T-helper 17 cell (primary cell): ENCODE measurements at regions not wholly inside any gene's neighbourhood (a gene's known extent, or its start where the extent isn't known, plus 50 kb on each side); places are given as distances from the start of the nearest gene placed in this dataset.

Source experiments
- ATAC-seq: fragments of 150-1000 bp; cut with Tn5 transposase; 2 replicates; pipeline ENCODE4 v1.10.0; 2021; ENCODE audit warnings: mild to moderate bottlenecking, moderate library complexity
- DNase-seq, 3 donors: peaks; one replicate each; pipeline versions ENCODE4 v3.0.0 to v3.0.0-alpha.2; 2020 to 2021
- H3K9me3 ChIP-seq: one replicate; pipeline ENCODE4 v1.7.0; 2013; ENCODE audit warnings: low read length, mild to moderate bottlenecking; ENCODE audit not compliant: control insufficient read depth, poor library complexity, severe bottlenecking
- H3K27ac Mint-ChIP-seq: one replicate; pipeline ENCODE4 v1.8.0; 2022; ENCODE audit warnings: mild to moderate bottlenecking, moderate library complexity, mixed read lengths
- H3K27me3 Mint-ChIP-seq: one replicate; pipeline ENCODE4 v1.8.0; 2022; ENCODE audit warnings: mixed read lengths
- H3K36me3 Mint-ChIP-seq: one replicate; pipeline ENCODE4 v1.8.0; 2022; ENCODE audit warnings: low read depth, mixed read lengths
- H3K4me1 Mint-ChIP-seq: one replicate; pipeline ENCODE4 v1.8.0; 2022; ENCODE audit warnings: mild to moderate bottlenecking, mixed read lengths
- H3K4me3 Mint-ChIP-seq: one replicate; pipeline ENCODE4 v1.8.0; 2022; ENCODE audit warnings: mild to moderate bottlenecking, moderate library complexity, mixed read lengths

DNA sequence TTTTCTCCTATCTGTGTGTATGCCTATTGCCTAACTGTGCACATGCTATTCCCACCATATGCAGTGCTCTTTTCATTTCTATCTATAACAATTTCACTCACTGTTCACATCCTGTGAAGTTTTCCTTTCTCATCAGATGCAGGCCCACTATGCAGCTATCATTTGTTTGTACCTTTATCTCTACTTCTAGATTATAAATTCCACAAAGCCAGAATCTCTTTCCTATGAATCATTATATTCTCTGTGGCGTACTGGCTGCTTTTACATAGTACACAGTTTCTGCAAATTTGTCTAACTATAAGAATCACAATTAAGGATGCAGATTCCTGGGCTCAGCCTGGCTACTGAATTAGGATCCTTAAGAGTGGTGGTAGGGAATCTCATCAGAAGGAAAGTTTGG, 600.8 kb upstream of the ARRDC3 start:
- DNase-seq = no peak
- no peaks in the 10 kb centered on the region for H3K36me3 Mint-ChIP-seq

DNA sequence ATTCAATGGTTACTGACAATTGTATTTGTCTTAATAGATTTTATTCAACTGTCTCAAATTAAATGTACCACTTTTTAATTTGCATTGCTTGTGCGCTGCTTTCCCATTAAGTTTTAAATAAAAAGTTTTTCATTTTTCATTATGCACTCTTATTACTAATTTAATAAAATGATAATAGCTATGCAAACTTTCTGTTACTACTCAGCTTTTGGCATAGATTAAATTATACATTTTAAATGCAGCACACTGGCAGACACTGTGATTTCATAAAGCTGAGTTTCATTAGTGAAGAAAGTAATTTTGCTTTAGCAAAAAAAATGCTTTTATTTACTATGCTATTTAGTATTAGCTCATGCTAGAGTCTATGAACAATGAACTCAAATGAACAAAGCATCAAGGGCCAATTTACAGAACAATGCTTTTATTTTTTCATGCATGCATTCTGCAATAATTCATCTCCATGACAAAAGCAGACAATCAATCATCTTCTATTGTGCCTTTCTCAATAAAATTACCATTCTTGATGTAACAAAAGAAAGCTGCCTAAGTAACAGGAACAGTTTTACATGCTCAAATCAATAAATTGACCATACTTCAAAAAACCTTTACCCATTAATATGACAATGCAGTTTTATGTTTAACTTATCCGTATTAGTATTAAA, 595.2 kb upstream of the ARRDC3 start:
- Mint-ChIP-seq H3K4me3 (no peak overlapping the region), H3K36me3 (no peaks in the 10 kb centered on the region), H3K27ac (no peak overlapping the region), H3K27me3 (no peaks in the 10 kb centered on the region), H3K4me1 (no peaks in the 10 kb centered on the region)
- DNase-seq (no peak), ATAC-seq (no peak)
- H3K9me3 ChIP-seq = no peaks in the 10 kb centered on the region

More for the DNA sequence above, 600.8 kb upstream of the ARRDC3 start:
- H3K27ac Mint-ChIP-seq = no peak overlapping the region
- no peaks in the 10 kb centered on the region for H3K27me3 Mint-ChIP-seq
- ATAC-seq = no peak
- H3K4me1 Mint-ChIP-seq = no peaks in the 10 kb centered on the region
- no peak overlapping the region for H3K4me3 Mint-ChIP-seq
- no peaks in the 10 kb centered on the region for H3K9me3 ChIP-seq

DNA sequence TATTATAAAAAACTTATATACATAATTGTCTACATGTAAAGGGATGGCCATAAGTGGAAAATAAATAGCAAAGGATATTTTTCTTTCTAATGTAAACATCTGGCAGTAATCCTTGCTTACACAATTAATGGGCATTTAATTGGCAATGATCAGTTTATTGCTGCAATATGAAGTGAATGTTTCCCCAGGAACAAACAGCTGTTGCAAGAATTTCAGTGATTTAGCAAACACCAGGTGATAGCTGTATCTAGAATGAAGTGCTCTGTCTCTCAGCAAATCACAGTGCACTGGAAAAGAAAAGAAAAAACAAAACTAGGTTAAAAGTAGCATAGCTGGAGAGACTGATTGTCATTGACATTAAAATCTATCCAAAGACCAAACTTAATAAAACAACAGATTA, 594.5 kb upstream of the ARRDC3 start:
- no peaks in the 10 kb centered on the region for H3K36me3 Mint-ChIP-seq
- no peaks in the 10 kb centered on the region for H3K9me3 ChIP-seq
- no peaks in the 10 kb centered on the region for H3K27me3 Mint-ChIP-seq
- ATAC-seq (no peak), DNase-seq (no peak)
- no peaks in the 10 kb centered on the region for H3K4me1 Mint-ChIP-seq
- H3K27ac Mint-ChIP-seq = no peak overlapping the region
- H3K4me3 Mint-ChIP-seq = no peak overlapping the region

DNA sequence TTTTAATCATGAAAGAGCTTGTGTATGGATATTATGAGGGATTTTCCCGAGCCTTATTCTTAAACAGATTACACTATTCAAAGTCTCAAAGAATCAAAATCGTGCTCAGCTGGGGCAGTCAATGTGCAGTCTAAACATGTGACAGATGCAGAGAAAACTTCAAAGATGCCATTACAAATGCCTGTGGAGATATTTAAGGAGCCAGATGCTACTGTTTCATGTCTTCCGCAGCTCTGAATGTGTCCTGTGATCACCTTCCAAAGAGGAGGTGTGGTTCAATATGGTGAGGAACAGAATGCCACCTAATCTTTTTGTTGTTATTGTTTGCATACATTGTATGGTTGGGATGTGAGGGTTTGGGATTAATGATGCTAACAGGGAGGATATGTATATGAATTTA, 593.3 kb upstream of the ARRDC3 start:
- no peaks in the 10 kb centered on the region for H3K36me3 Mint-ChIP-seq
- H3K4me3 Mint-ChIP-seq = no peak overlapping the region
- ATAC-seq (no peak), DNase-seq (no peak)
- no peaks in the 10 kb centered on the region for H3K4me1 Mint-ChIP-seq
- H3K9me3 ChIP-seq = no peaks in the 10 kb centered on the region
- H3K27me3 Mint-ChIP-seq = no peaks in the 10 kb centered on the region
- no peak overlapping the region for H3K27ac Mint-ChIP-seq

DNA sequence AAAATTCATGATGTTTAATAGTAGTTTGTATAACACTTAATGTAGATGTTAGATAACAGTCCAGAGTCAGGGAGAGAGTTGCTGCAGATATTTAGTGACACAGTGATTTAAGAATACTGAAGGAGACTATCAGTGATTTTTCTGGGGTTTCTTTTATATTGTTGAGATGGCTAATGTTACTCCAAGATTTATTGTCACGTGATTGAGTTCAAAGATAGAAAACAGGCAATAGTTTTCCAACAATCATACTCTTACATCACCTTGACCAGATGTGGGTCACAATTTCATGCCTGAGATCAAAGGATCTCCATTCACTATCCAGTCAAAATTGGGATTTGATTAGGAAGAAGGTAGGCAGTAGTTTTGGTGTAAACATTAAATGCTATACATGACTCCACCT, 580.0 kb upstream of the ARRDC3 start:
- H3K4me3 Mint-ChIP-seq = no peak overlapping the region
- no peaks in the 10 kb centered on the region for H3K36me3 Mint-ChIP-seq
- DNase-seq (no peak), ATAC-seq (no peak)
- no peaks in the 10 kb centered on the region for H3K4me1 Mint-ChIP-seq
- H3K9me3 ChIP-seq = no peaks in the 10 kb centered on the region
- H3K27ac Mint-ChIP-seq = no peak overlapping the region
- H3K27me3 Mint-ChIP-seq = no peaks in the 10 kb centered on the region

DNA sequence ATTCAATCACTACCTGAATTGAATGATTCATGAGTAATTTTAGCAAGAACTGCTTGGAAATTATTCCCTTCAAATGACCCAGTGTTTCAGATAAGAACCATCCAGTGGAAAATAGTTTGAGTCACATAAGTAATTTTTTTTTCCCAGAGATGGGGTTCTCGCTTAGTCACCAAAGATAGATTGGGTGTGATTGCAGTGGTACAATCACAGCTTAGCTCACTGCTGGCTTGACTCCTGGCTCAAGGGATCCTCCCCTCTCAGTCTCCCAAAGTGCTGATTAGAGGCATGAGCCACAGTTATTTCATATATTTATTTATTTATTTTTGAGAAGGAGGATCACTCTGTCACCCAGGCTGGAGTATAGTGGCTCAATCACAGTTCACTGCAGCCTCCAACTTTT, 574.5 kb upstream of the ARRDC3 start:
- Mint-ChIP-seq H3K27me3 (no peaks in the 10 kb centered on the region), H3K4me1 (no peaks in the 10 kb centered on the region), H3K36me3 (no peaks in the 10 kb centered on the region), H3K27ac (no peak overlapping the region), H3K4me3 (no peak overlapping the region)
- ATAC-seq = no peak
- DNase-seq = no peak
- H3K9me3 ChIP-seq = no peaks in the 10 kb centered on the region

DNA sequence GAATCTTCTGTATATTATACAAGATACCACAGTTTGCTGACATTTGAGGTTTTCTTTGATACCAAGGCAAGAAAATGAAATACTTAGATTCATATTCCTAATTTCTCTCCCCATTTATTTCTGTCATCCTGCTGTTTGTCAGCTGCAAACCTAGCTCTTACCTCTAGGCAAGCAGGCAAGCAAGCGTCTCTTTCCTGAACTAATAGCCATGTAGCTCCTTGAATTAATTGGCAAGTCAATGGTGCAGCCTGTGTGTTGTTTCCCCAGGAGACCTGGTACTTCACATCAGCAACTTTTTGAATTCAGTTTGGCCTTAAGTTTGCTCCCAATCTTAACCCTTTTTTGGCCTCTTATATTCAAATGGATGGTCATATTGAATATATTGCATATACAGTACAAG, 573.6 kb upstream of the ARRDC3 start:
- Mint-ChIP-seq H3K27ac (no peak overlapping the region), H3K27me3 (no peaks in the 10 kb centered on the region), H3K4me1 (no peaks in the 10 kb centered on the region), H3K4me3 (no peak overlapping the region), H3K36me3 (no peaks in the 10 kb centered on the region)
- no peak for DNase-seq
- ATAC-seq = no peak
- H3K9me3 ChIP-seq = no peaks in the 10 kb centered on the region

DNA sequence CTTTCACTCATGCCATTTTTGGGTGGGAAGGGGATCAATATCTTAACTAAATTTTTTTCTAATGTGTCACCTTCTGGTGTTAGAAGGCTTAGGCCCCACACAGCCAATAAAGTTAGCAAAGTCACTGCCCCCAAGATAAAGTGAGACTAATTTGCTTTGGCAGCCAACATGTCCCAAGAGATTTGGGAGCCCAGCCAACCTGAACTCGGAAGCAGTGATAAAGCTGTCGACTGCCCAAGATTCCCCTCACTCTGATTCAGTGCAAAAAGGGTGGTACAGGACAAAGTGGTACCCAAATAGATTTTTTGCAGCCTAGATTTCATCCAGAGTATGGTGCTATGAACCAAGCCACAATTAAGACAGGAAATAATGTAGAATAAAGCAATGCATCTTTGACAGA, 572.5 kb upstream of the ARRDC3 start:
- Mint-ChIP-seq H3K27me3 (no peaks in the 10 kb centered on the region), H3K4me1 (no peaks in the 10 kb centered on the region), H3K27ac (no peak overlapping the region), H3K4me3 (no peak overlapping the region), H3K36me3 (no peaks in the 10 kb centered on the region)
- no peak for DNase-seq
- H3K9me3 ChIP-seq = no peaks in the 10 kb centered on the region
- no peak for ATAC-seq

DNA sequence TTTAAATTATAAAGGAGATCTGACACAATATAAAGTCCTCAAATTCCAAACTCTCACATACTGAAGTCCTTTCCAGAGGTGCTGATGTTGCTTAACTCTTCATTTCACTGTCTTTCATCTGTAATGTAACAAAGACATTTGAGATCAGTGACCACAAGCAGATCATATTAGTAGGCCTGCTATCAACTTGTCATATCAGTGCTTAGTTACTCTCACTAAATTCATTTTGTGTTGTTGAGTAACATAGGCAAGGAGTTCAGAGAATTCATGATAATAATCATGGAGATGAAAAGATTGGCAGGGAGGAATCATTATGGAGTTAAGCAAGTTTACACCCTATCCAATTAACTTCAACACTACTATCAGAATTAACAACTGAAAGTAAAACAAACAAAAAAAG, 571.0 kb upstream of the ARRDC3 start:
- ATAC-seq = no peak
- H3K9me3 ChIP-seq = no peaks in the 10 kb centered on the region
- Mint-ChIP-seq H3K4me1 (no peaks in the 10 kb centered on the region), H3K4me3 (no peak overlapping the region), H3K27ac (no peak overlapping the region), H3K27me3 (no peaks in the 10 kb centered on the region), H3K36me3 (no peaks in the 10 kb centered on the region)
- no peak for DNase-seq

DNA sequence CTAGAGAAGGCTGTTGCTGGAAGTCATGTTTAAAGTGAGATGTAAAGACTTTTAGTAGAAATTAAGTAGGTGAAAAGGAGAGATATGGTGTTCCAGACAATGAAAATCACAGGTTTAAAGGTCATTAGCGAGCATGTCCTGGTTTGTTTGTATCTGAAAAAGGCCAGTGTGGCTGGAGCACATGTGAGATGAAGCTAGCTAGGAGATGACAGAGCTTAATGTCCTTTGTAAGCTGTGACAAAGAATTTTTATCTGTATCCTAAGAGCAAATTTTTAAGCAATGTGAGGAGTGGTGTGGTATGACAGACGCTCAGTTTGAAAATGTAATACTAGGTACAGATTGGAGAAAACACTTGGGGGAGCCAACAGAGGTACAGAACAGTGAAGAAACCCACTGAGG, 567.2 kb upstream of the ARRDC3 start:
- no peaks in the 10 kb centered on the region for H3K4me1 Mint-ChIP-seq
- ATAC-seq = no peak
- H3K36me3 Mint-ChIP-seq = no peaks in the 10 kb centered on the region
- H3K27me3 Mint-ChIP-seq = no peaks in the 10 kb centered on the region
- H3K9me3 ChIP-seq = no peaks in the 10 kb centered on the region
- no peak overlapping the region for H3K27ac Mint-ChIP-seq
- no peak overlapping the region for H3K4me3 Mint-ChIP-seq
- no peak for DNase-seq

DNA sequence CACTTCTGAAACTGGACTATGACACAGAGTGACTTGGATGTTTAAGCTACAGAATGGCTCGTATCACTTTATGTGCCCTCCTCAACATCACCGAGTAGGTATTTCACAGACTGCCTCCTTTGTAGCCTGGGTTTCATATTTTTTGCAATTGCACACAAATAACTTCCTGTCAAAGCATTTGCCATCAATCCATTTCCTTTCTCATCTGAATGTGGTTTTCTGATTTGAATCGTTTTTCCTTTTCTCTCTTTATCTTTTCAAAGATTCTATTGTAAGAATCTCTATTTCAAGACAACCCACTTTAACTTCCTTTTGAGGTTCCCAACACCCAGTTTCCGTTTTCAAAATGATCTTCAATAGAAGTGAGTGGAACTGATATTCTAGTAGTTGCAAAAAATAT, 563.8 kb upstream of the ARRDC3 start:
- DNase-seq = no peak
- Mint-ChIP-seq H3K4me3 (no peak overlapping the region), H3K27me3 (no peaks in the 10 kb centered on the region), H3K36me3 (no peaks in the 10 kb centered on the region), H3K27ac (no peak overlapping the region), H3K4me1 (no peaks in the 10 kb centered on the region)
- H3K9me3 ChIP-seq = no peaks in the 10 kb centered on the region
- ATAC-seq = no peak

DNA sequence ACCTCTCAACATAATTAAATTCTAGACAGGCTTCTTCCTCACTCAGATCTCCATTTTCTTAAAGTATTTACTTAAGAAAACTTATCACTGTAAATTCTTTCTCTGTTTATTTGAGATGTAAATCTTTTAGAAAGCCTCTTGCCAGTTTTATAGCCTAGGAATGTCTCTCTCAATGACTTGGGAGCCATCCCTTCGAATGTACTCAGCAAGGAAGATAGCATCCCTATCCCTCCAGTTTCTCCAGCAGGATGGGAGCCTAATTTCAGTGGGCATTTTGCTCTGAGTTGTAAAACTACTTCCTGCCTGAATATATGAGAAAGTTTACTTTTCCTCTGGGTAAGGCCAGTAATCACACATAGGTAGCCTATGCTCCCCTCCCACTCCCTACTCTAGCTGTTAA, 558.5 kb upstream of the ARRDC3 start:
- H3K4me1 Mint-ChIP-seq = no peaks in the 10 kb centered on the region
- H3K36me3 Mint-ChIP-seq = no peaks in the 10 kb centered on the region
- no peak for ATAC-seq
- H3K9me3 ChIP-seq = no peaks in the 10 kb centered on the region
- no peak for DNase-seq
- no peaks in the 10 kb centered on the region for H3K27me3 Mint-ChIP-seq
- H3K4me3 Mint-ChIP-seq = no peak overlapping the region
- no peak overlapping the region for H3K27ac Mint-ChIP-seq

DNA sequence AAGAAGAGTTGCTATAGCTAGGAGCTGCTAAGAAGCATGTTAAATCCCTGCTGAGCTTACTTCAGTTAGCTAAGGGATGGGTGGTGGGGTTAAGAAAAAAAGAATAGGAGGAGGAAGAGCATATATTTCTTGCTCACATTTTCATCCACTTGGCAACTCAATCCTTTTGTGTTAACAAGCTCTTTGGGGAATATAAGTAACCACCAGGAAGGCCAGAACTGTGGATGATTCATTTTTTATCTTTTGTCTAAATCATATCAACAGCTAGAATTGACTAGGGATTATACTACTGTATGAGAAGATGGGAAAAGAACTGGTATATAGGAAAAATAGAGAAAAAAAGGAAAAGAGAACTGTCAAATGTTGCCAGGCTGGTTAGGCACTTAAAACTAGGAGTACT, 555.3 kb upstream of the ARRDC3 start:
- H3K9me3 ChIP-seq = no peaks in the 10 kb centered on the region
- H3K4me1 Mint-ChIP-seq = no peaks in the 10 kb centered on the region
- no peak overlapping the region for H3K27ac Mint-ChIP-seq
- H3K27me3 Mint-ChIP-seq = no peaks in the 10 kb centered on the region
- DNase-seq = no peak
- no peak overlapping the region for H3K4me3 Mint-ChIP-seq
- ATAC-seq = no peak
- H3K36me3 Mint-ChIP-seq = no peaks in the 10 kb centered on the region

DNA sequence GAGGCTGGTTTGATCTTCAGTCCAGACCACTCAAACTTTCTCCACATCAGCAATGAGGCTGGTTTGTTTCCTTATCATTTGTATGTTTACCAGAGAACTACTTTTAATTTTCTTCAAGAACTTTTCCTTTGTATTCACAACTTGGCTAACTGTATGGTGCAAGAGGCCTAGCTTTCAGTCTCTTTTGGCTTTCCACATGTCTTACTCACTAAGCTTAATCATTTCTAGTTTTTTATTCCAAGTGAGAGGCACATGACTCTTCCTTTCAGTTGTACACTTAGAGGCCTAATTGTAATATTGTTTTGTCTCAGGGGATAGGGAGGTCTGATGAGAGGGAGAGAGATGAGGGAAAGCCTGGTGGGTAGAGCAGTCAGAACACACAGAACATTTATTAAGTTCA, 554.0 kb upstream of the ARRDC3 start:
- H3K9me3 ChIP-seq = no peaks in the 10 kb centered on the region
- Mint-ChIP-seq H3K4me3 (no peak overlapping the region), H3K27me3 (no peaks in the 10 kb centered on the region), H3K4me1 (no peaks in the 10 kb centered on the region), H3K36me3 (no peaks in the 10 kb centered on the region), H3K27ac (no peak overlapping the region)
- DNase-seq (no peak), ATAC-seq (no peak)

DNA sequence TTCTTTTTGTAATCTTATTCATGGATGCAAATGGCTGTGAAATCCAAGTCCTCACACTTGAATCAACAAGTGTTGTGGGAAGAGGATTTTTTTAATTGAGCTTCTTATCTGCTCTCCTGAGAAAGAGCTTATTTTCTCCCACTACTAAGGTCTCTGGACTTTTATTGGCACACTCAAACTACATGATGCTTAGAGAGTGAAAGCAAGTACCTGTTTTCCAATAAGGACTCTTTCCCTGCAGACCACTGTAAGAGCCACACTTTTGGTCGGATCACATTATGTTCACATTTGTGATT, 546.4 kb upstream of the ARRDC3 start:
- no peak overlapping the region for H3K27ac Mint-ChIP-seq
- H3K27me3 Mint-ChIP-seq = no peaks in the 10 kb centered on the region
- no peaks in the 10 kb centered on the region for H3K4me1 Mint-ChIP-seq
- no peak overlapping the region for H3K4me3 Mint-ChIP-seq
- no peaks in the 10 kb centered on the region for H3K9me3 ChIP-seq
- ATAC-seq = no peak
- no peaks in the 10 kb centered on the region for H3K36me3 Mint-ChIP-seq
- DNase-seq = no peak
